Testis (tissue), 2 donors: ENCODE measurements at regions not wholly inside any gene's neighbourhood (a gene's known extent, or its start where the extent isn't known, plus 50 kb on each side); places are given as distances from the start of the nearest gene placed in this dataset.

Experiments used
- POLR2A ChIP-seq: fragments of 450-650 bp; IDR thresholded peaks from one replicate; pipeline ENCODE4 v1.6.1; 2017; ENCODE audit warnings: antibody characterized with exemption, mild to moderate bottlenecking, moderate library complexity
- TF ChIP-seq, protein P1 (sequence below), 3 experiments: fragments of 450-650 bp in 2 of 3; fragments of 200-600 bp in 1 of 3; sonication (generic) in 1 of 3; IDR thresholded peaks; one replicate each; pipeline ENCODE4 v1.5.1; 2016 to 2019; ENCODE audit warnings: antibody characterized with exemption in 3 of 3, mild to moderate bottlenecking in 2 of 3, moderate library complexity in 1 of 3

DNA sequence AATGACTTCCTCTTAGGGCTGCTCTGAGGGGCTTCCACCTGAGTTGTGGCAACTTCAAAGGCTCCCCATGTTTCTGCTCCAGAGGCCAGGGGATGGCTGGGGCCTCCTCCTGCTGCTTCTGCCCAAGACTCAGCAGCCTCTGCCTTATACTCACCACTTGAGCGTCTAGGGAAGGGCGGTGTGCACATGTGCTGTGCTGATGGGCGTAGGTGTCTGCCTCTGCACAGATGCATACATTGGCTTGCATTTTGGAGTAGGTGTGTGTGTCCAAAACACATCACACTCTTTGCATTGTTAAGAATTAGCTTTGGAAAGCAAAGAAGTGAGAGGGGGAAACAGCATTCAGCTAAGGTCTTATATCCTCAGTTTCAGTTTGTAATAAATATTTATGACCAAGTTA is 85.2 kb downstream of the EN1 start:
- TF ChIP-seq, protein P1, sequence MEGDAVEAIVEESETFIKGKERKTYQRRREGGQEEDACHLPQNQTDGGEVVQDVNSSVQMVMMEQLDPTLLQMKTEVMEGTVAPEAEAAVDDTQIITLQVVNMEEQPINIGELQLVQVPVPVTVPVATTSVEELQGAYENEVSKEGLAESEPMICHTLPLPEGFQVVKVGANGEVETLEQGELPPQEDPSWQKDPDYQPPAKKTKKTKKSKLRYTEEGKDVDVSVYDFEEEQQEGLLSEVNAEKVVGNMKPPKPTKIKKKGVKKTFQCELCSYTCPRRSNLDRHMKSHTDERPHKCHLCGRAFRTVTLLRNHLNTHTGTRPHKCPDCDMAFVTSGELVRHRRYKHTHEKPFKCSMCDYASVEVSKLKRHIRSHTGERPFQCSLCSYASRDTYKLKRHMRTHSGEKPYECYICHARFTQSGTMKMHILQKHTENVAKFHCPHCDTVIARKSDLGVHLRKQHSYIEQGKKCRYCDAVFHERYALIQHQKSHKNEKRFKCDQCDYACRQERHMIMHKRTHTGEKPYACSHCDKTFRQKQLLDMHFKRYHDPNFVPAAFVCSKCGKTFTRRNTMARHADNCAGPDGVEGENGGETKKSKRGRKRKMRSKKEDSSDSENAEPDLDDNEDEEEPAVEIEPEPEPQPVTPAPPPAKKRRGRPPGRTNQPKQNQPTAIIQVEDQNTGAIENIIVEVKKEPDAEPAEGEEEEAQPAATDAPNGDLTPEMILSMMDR (IDR thresholded peaks at IDR 0.05): no peak
- no peak for TF ChIP-seq POLR2A
